Transverse colon (tissue), 4 donors: ENCODE measurements at regions not wholly inside any gene's neighbourhood (a gene's known extent, or its start where the extent isn't known, plus 50 kb on each side); places are given as distances from the start of the nearest gene placed in this dataset.

Experiments used
- DNase-seq: peaks from one replicate; pipeline ENCODE4 v3.0.0-alpha.2; 2019
- H3K27ac ChIP-seq, 4 donors: fragments of 200-600 bp; sonication (generic); 2 replicates each; pipeline ENCODE4 v1.5.1; 2016 to 2018; ENCODE audit warnings: inconsistent platforms in 4 of 4
- H3K27me3 ChIP-seq: fragments of 200-600 bp; sonication (generic); 2 replicates; pipeline ENCODE4 v1.5.1; 2017; ENCODE audit warnings: inconsistent platforms
- H3K36me3 ChIP-seq, 4 donors: fragments of 200-600 bp; sonication (generic); 2 replicates each; pipeline ENCODE4 v1.5.1; 2017 to 2019; ENCODE audit warnings: inconsistent platforms in 4 of 4
- H3K4me1 ChIP-seq, 4 donors: fragments of 200-600 bp; sonication (generic); 2 replicates each; pipeline ENCODE4 v1.5.1; 2017 to 2020; ENCODE audit warnings: inconsistent platforms in 4 of 4
- H3K4me3 ChIP-seq, 4 donors: fragments of 200-600 bp; sonication (generic); 1 replicate in 1 of 4; 2 replicates in 3 of 4; pipeline versions ENCODE4 v1.5.1 to v1.6.1; 2017 to 2019; ENCODE audit warnings: inconsistent platforms in 4 of 4
- H3K9me3 ChIP-seq, 2 donors: fragments of 200-600 bp; sonication (generic); 2 replicates each; pipeline ENCODE4 v1.5.1; 2017 to 2019; ENCODE audit warnings: inconsistent platforms in 2 of 2
- CTCF ChIP-seq, 5 experiments: fragments of 200-600 bp in 3 of 5; fragments of 450-650 bp in 2 of 5; sonication (generic) in 3 of 5; IDR thresholded peaks; 1 replicate in 2 of 5; 2 replicates in 3 of 5; pipeline ENCODE4 v1.5.1; 2016 to 2017; ENCODE audit warnings: antibody characterized with exemption in 5 of 5, inconsistent platforms in 3 of 5, mild to moderate bottlenecking in 2 of 5, moderate library complexity in 1 of 5
- EP300 ChIP-seq: sonication (generic); formaldehyde crosslinking; IDR thresholded peaks from one replicate; pipeline ENCODE4 v1.6.1; 2017; ENCODE audit warnings: antibody characterized with exemption, low read depth
- POLR2A ChIP-seq: fragments of 450-650 bp; IDR thresholded peaks from one replicate; pipeline ENCODE4 v1.6.1; 2016; ENCODE audit warnings: antibody characterized with exemption, mild to moderate bottlenecking, moderate library complexity
- POLR2AphosphoS5 ChIP-seq, 3 donors: sonication (generic); formaldehyde crosslinking; IDR thresholded peaks; one replicate each; pipeline ENCODE4 v1.6.1; 2016; ENCODE audit warnings: antibody characterized with exemption in 3 of 3
- WGBS, 2 donors: methylation state at CpG; one replicate each; pipeline ENCODE4 v1.1.5; 2018; ENCODE audit warnings: low coverage in 1 of 2; 5-methylcytosine and 5-hydroxymethylcytosine counted together
- in situ Hi-C, 4 donors: fragments of 200-750 bp; cut with MboI; loops; one replicate each; pipeline versions ENCODE4 v1.15.0 to v1.15.1; 2017; ENCODE audit warnings: low sequenced_read_pairs in 3 of 4, low pct_ligation_motif_present in 1 of 4, low pct_unique_long_range_greater_than_20kb in 1 of 4
- intact Hi-C: fragments of 100-400 bp; cut with DNase I; formaldehyde crosslinking; loops from one replicate; pipeline ENCODE4 v1.15.1; 2023; ENCODE audit warnings: low total_unique reads

- no peak overlapping the region for H3K4me3 ChIP-seq
- in situ Hi-C loops (no loop called here), intact Hi-C loops (no loop called here)
- no peaks in the 10 kb centered on the region for H3K4me1 ChIP-seq
- no peaks in the 10 kb centered on the region for H3K9me3 ChIP-seq
- no peaks in the 10 kb centered on the region for H3K27me3 ChIP-seq
- H3K36me3 ChIP-seq, result no peaks in the 10 kb centered on the region
- DNase-seq, result no peak
- H3K27ac ChIP-seq, result no peak overlapping the region
- TF ChIP-seq POLR2AphosphoS5 (IDR thresholded peaks at IDR 0.05), result no peak
- TF ChIP-seq POLR2A, result no peak
- no peak for TF ChIP-seq EP300
- no peak for TF ChIP-seq CTCF (IDR thresholded peaks at IDR 0.05)
- WGBS, 2 donors, result 82% methylated on average over 35 of the region's 36 CpGs; no CpG with 5 or more reads in 1 of the 2 donors
These were observed 146.7 kb downstream of the CTTN start for GRCh38 chr11:70544774-70545609.

- 83% methylated on average over 5 of the region's 5 CpGs; no CpG with 5 or more reads in 1 of the 2 donors for WGBS, 2 donors
- DNase-seq, result no peak
- H3K4me3 ChIP-seq, result no peak overlapping the region
- H3K27me3 ChIP-seq, result no peaks in the 10 kb centered on the region
- H3K36me3 ChIP-seq, result no peaks in the 10 kb centered on the region
- H3K27ac ChIP-seq, result no peak overlapping the region
- TF ChIP-seq POLR2A, result no peak
- TF ChIP-seq POLR2AphosphoS5 (IDR thresholded peaks at IDR 0.05), result no peak
- no peak for TF ChIP-seq EP300
- TF ChIP-seq CTCF (IDR thresholded peaks at IDR 0.05), result no peak
- no peaks in the 10 kb centered on the region for H3K4me1 ChIP-seq
- in situ Hi-C loops (no loop called here), intact Hi-C loops (no loop called here)
- H3K9me3 ChIP-seq, result no peaks in the 10 kb centered on the region
These were observed 147.2 kb downstream of the CTTN start for GRCh38 chr11:70545610-70545912.

- H3K36me3 ChIP-seq, result no peaks in the 10 kb centered on the region
- H3K4me3 ChIP-seq, result no peak overlapping the region
- in situ Hi-C loops (no loop called here), intact Hi-C loops (no loop called here)
- no peak for TF ChIP-seq EP300
- no peak for TF ChIP-seq CTCF (IDR thresholded peaks at IDR 0.05)
- no peak for TF ChIP-seq POLR2AphosphoS5 (IDR thresholded peaks at IDR 0.05)
- TF ChIP-seq POLR2A, result no peak
- H3K27ac ChIP-seq, result no peak overlapping the region
- 72 to 93% methylated on average over 3 to 9 of the region's 9 CpGs for WGBS, 2 donors
- H3K4me1 ChIP-seq, result no peaks in the 10 kb centered on the region
- H3K9me3 ChIP-seq, result no peaks in the 10 kb centered on the region
- no peak for DNase-seq
- no peaks in the 10 kb centered on the region for H3K27me3 ChIP-seq
These were observed 148.0 kb downstream of the CTTN start for GRCh38 chr11:70546191-70546940.

- DNase-seq, result no peak
- WGBS, 2 donors, result 82 to 87% methylated on average over 5 to 7 of the region's 7 CpGs
These were observed 149.1 kb downstream of the CTTN start for GRCh38 chr11:70547386-70547785.

More at GRCh38 chr11:70547386-70547785, 149.1 kb downstream of the CTTN start:
- no peak for TF ChIP-seq POLR2A
- TF ChIP-seq POLR2AphosphoS5 (IDR thresholded peaks at IDR 0.05), result no peak
- TF ChIP-seq EP300, result no peak
- no peak for TF ChIP-seq CTCF (IDR thresholded peaks at IDR 0.05)
- Histone ChIP-seq H3K4me3 (no peak overlapping the region), H3K36me3 (no peaks in the 10 kb centered on the region), H3K9me3 (no peaks in the 10 kb centered on the region), H3K4me1 (no peaks in the 10 kb centered on the region), H3K27ac (no peak overlapping the region), H3K27me3 (no peaks in the 10 kb centered on the region)
- in situ Hi-C loops, result no loop called here
- intact Hi-C loops, result no loop called here
